CD4-positive, alpha-beta T cell treated with Interleukin-6 for 4 hours (primary cell): ENCODE measurements at regions not wholly inside any gene's neighbourhood (a gene's known extent, or its start where the extent isn't known, plus 50 kb on each side); places are given as distances from the start of the nearest gene placed in this dataset.
A peak's percentile ranks its signal among the peaks of the same experiment; 100 is the strongest.
"Not testable (repeated sequence)": the region's sequence is repeated elsewhere in the genome, so short reads cannot be mapped to it uniquely, and the experiment has no call there.

ENCODE experiments used
- DNase-seq: peaks from one replicate; pipeline ENCODE4 v3.0.0-alpha.2; 2020; ENCODE audit warnings: mixed read lengths

- DNase-seq = no peak
Observed at GRCh38 chr4:145295122-145295521, 114.7 kb upstream of the OTUD4 start.

DNA sequence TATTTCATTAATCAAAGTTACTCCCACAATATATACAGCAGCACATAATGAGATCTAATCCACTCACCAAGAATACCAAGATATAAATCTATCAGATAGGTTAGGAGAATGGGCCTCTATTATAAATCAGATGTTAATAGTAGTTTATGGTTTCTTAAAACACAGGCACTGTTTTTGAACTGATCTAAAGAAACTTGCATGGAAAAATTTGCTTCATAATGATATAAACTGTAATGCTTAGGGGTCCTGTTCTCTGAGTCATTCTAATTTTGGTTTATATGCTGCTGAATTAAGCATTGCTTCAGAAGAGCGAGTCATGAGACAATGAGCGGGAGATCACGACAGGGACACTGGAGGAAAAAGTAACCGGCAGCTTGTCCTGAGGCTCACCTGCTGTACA lies 113.3 kb upstream of the OTUD4 start:
- DNase-seq = no peak

- DNase-seq = no peak
Observed at GRCh38 chr4:145290955-145291354, 110.6 kb upstream of the OTUD4 start.

DNA sequence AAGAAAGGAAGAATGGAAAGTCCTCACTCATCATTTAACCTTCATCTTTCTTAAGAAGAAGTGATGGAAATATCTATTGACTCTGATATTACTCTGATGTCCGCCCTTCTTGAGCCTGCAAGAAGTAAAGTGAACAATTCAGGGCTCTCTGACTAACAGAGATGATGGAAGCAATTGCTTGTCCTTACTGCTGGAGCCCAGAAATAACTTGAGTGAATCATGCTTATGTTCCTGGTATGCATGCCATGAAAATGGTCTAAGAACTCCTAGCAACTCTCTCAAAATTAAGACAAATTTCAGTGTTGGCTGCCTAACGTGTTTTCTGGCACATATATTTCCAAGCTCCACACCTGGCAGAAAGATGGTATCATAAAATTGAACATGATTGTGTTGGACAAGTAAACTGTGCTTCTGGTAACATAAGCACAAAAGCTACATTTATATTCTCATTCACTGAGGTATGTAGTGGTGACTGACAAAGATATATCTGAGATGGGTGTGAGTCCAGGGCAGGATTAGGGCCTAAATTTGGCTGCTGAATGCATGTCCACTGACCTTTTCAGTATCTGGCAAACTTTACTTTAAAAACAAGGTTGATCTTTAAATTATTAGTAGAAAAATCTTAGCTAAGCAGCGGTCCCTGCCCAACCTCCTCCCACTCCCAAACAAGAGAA lies 109.2 kb upstream of the OTUD4 start:
- no peak for DNase-seq

DNA sequence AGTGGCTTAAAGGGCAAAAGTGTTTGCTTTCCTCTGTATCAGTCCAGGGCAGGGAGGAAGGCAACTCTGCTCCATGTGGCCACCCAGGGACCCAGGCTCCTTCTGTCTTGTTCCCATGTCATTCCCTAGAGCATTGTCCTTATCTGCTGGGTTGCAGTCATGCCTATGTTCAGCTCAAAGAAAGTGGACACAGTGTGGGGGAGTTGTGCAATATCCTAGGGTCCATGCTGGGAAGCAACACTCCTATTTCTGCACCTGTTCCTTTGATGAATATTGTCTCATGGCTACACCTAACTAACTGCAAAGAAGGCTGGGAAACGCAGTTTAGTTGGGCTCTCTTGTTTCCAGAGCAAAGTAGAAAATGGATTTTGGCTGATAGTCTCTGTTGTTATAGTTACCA lies 107.0 kb upstream of the OTUD4 start:
- no peak for DNase-seq

DNA sequence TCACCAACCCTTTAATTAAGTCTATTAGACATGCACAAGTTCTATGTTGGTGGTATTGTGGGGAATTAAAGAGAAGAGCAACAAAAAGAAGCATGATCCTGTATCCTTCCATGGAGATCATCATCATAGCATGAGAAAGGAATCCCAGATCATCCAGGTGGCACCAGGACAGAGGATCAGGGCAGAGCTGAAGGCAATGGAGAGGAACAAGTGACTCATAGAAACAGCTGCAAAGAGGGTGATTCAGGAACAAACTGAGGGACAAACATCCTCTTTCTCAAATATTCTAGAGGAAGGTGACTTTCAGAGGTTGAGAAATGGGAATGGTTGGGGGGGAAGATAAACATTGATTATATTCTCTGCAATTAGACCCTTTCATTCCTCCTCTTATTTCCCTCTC lies 105.5 kb upstream of the OTUD4 start:
- no peak for DNase-seq

DNA sequence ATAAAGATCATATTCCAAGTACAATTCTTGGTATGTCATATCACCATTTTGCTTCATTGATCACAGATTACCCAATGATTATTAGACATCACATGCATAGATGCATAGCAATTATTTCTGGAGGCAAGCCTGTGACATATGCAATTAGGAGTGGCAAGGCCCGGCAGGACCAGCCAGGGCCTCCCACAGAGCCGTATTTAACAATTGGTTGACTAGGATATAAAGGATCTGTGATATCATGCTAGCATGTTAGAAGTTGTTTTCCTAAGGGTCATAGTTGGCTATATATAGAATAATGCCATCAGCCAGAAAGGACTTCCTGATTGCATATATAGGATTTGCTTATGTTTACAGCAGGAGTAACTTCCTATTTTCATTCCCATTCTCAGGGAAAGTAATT lies 103.5 kb upstream of the OTUD4 start:
- DNase-seq = no peak

DNA sequence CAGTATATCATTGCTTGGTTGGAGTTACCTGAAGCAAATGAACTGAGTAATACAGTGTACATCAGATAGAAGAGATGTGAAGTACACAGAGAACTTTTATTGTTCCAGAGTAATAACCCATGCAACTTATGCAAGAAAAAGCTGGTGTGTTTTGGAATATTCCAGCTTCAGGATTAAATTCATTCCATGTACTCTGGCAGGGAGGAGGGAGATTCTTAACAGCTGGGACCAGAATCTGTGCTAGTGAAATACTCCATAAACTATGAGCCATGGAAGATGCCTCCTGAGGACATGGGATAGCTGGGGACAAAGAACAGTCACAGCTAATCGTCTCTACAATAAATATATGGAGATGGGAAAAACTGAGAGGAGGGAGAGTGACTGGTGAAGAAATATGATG lies 101.6 kb upstream of the OTUD4 start:
- DNase-seq = no peak

DNA sequence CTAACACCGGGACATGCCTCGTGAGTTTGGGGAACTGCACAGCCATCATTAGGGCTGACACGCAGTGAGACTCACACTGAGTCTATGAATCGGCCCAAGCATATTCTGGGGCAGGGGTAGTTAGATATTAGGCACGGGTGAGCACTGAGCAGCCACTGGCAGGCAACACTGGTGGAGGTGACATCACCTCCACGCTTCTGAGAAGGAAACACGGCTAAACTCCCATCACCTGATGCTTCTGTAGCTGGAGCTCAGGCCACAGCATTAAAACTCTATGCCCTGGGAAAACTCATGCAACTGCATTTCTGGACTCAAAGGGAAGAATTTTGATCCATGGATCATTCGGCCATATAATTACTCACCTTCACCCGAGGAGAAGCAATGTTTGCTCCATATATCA lies 100.8 kb upstream of the OTUD4 start:
- no peak for DNase-seq

DNA sequence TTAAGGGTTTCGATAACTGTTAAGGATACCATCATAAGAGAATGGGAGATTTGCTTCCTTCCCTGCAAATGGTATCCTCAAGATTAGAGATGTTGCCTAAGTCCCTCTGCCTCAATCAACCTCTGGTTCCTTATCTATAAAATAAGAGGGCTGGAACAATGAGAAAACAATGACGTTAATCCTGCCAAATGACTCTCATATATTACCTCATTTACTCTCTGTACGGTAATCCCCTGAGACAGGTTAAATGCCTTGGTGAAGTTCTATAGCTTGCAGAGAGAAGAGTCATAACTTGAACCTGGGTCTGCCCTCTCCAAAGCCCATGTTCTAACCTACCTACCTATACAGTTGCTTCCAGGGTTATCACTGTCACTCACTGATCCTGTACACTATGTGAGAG lies 100.2 kb upstream of the OTUD4 start:
- DNase-seq = no peak

- DNase-seq = no peak
Observed at GRCh38 chr4:145279122-145279960, 99.0 kb upstream of the OTUD4 start.

GRCh38 chr4:145278341-145279121 lies 98.1 kb upstream of the OTUD4 start:
- no peak for DNase-seq

DNA sequence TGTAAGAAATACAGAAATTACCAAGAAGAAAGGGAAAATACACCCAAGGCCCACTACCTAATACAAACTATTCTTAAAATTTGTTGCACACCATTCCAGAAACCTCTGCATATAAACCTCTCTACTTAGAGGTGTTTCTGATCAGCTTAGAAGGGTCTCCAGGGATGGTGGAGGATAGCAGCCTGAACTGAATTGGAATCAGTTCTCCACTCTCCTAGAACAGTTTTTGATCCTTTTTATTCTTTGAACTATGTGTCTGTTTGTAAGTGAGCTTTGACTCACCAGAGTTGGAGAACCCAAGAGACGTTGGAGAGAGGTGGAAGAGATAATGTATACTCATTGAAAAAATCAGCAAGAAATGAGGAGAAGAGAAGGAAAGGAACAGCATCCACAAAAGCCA lies 96.6 kb upstream of the OTUD4 start:
- no peak for DNase-seq

DNA sequence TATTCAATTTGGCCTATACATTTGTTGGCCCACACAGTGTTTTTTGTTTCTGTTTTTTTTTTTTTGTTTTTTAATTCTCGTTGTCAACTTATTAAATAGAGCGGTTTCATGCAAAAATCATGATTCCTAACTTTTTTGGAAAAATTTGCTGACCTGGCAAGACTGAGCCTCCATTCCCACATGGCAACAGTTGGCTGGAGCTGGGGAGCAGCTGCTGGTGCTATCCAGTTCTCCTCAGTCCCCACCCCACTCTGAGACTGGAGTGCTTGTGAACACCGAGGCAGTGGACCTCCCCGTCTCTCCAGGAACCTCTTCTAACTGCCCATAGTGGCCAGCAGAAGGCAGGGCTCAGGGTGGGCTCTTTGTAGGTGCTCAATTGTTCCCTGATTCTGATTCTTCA lies 95.7 kb upstream of the OTUD4 start:
- no peak for DNase-seq

- no peak for DNase-seq
Observed at GRCh38 chr4:145271194-145271593, 90.8 kb upstream of the OTUD4 start.

DNA sequence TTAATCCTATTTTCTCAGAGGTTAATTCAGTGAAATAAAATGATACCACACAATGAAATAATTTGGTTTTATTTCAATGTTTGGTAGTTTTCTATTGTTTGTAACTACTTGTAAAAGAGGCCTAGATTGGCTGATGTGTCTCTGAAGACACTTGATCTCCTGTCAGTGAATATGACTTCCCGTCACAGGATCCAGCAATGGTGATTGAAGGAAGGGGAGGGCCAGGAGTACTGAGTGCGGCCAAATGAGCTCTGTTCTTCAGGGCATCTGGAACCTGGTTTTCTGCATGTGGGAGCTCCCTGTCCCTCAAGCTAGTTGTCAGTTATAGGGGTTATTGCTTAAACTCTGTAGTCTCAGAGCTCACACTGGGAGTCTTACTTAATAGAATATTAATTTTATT lies 86.5 kb upstream of the OTUD4 start:
- no peak for DNase-seq

DNA sequence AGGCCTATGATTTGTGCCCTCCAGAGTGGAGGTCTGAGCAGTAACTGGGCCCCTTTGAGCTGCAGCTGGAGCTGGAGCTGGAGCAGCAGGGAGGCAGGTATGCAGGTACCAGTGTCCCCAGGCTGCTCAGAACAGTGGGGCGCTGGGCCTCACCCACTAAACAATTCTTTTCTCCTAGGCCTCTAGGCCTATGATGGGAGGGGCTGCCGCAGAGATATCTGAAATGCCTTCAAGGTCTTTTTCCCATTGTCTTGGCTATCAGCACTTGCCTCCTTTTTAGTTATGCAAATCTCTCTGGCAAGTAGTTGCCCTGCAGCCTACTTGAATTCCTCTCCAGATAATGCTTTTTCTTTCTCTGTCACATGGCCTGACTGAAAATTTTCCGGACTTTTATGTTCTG lies 79.7 kb upstream of the OTUD4 start:
- DNase-seq = no peak

DNA sequence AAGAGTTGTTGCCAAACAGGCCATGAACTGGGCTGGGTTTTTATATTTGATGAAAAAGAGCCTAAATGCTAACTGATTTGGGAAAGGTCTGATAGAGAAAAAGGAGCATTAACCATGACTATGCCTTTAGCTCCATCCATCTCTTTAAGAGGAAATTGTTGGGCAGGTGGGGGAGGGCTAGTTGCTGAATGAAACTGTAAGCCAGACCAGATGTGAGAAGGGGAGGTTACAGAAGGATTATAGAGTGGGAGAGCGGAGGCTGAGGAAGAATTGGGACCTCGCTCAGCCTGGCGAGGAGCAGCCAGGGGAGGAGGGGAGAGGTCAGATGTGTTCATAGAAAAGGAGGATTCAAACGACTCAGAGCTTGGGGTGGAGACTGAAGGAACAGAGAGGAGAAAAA lies 74.9 kb upstream of the OTUD4 start:
- DNase-seq = not testable (repeated sequence)

DNA sequence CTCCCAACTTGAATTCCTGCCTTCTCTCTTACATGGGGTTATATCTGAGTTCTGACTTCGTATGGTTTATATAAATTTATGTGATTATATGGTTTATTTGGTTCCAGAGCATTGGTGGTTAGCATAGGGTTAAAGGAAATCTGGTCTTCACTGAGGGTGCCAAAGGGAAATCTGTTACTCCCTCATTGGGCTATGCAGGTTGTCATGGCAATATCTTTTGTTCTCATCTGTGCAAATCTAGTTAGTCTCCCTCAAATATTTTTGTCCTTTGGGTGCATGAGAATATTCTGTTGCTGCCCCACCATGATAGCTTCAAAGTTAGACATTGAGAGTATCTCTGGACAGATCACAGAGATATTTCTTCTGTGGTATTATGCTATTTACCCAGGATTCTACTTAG lies 71.8 kb upstream of the OTUD4 start:
- DNase-seq = no peak

DNA sequence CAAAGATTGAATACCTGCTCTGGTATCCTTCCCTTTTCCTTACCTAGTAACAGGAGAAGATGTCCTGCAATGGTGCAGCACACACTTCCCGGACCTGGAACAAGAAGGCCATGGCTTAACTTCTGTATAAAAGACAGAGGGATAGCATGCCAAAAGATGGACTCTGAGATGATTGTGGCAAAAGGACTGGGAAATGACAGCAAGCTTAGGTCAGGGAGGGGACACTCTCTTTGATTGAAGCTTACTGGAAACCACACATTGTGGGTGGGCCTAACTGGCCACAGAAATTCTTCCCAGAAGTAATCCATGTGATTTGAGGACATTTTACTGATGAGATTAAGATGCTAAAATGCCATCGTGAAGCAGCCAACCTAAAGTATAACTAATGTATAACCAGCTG lies 71.0 kb upstream of the OTUD4 start:
- DNase-seq = no peak

- no peak for DNase-seq
Observed at GRCh38 chr4:145248971-145249370, 68.6 kb upstream of the OTUD4 start.

- DNase-seq = no peak
Observed at GRCh38 chr4:145248502-145248901, 68.1 kb upstream of the OTUD4 start.

- DNase-seq = peak; percentile 62
Observed at GRCh38 chr4:145234091-145234706, 53.8 kb upstream of the OTUD4 start.
